GM19023 (cell line): ENCODE measurements at regions not wholly inside any gene's neighbourhood (a gene's known extent, or its start where the extent isn't known, plus 50 kb on each side); places are given as distances from the start of the nearest gene placed in this dataset.

Source experiments
- ATAC-seq: cut with Tn5 transposase; IDR thresholded peaks from one replicate; pipeline ENCODE4 v1.9.1; 2021; ENCODE audit warnings: mild to moderate bottlenecking, moderate library complexity; ENCODE audit not compliant: unreplicated experiment

- ATAC-seq = no peak
Observed at GRCh38 chr6:14616656-14617055, 499.1 kb downstream of the CD83 start.

GRCh38 chr6:14618759-14619418, 501.3 kb downstream of the CD83 start:
- no peak for ATAC-seq

GRCh38 chr6:14619419-14619781, 501.8 kb downstream of the CD83 start:
- ATAC-seq = no peak

GRCh38 chr6:14620522-14620921, 502.9 kb downstream of the CD83 start:
- no peak for ATAC-seq

GRCh38 chr6:14621518-14621917, 503.9 kb downstream of the CD83 start:
- no peak for ATAC-seq

- no peak for ATAC-seq
Observed at GRCh38 chr6:14622085-14622484, 504.5 kb downstream of the CD83 start.

GRCh38 chr6:14622909-14623505, 505.4 kb downstream of the CD83 start:
- no peak for ATAC-seq

GRCh38 chr6:14625173-14625895, 507.8 kb downstream of the CD83 start:
- no peak for ATAC-seq

GRCh38 chr6:14626556-14626955, 509.0 kb downstream of the CD83 start:
- no peak for ATAC-seq

- no peak for ATAC-seq
Observed at GRCh38 chr6:14630016-14630415, 512.4 kb downstream of the CD83 start.

- no peak for ATAC-seq
Observed at GRCh38 chr6:14633479-14633878, 515.9 kb downstream of the CD83 start.

- ATAC-seq = no peak
Observed at GRCh38 chr6:14634072-14634471, 516.5 kb downstream of the CD83 start.

GRCh38 chr6:14635195-14635594, 517.6 kb downstream of the CD83 start:
- ATAC-seq = no peak

- ATAC-seq = peak; percentile 51
Observed at GRCh38 chr6:14635934-14636591, 518.5 kb downstream of the CD83 start.

GRCh38 chr6:14638435-14638905, 520.9 kb downstream of the CD83 start:
- no peak for ATAC-seq

GRCh38 chr6:14638906-14639761, 521.6 kb downstream of the CD83 start:
- no peak for ATAC-seq

GRCh38 chr6:14639983-14640599, 522.5 kb downstream of the CD83 start:
- ATAC-seq = no peak

GRCh38 chr6:14640631-14641030, 523.1 kb downstream of the CD83 start:
- ATAC-seq = no peak

GRCh38 chr6:14641423-14642135, 524.0 kb downstream of the CD83 start:
- ATAC-seq = no peak

GRCh38 chr6:14642136-14642505, 524.5 kb downstream of the CD83 start:
- ATAC-seq = no peak
